ENCODE measurements at regions not wholly inside any gene's neighbourhood (a gene's known extent, or its start where the extent isn't known, plus 50 kb on each side); places are given as distances from the start of the nearest gene placed in this dataset.
A peak's percentile ranks its signal among the peaks of the same experiment; 100 is the strongest.

DNA sequence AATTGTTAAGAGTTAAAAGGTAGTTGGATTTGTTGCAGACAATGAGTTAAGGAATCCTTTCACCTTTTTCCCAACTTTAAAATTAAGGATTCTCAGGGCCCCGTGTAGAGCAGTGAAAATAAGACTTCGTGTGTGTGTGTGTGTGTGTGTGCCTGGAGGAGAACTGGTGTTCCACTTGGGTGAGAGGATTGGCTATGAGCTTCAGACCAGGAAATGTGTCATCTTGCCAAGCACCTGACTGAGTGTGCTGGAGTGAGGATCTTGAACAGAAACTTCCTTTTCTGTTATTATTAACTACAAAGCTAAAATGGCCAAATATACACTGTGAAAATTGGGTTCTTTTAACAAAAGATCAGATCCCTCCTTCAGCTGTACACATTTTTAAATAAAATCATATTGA lies 113.1 kb upstream of the VCX2 start:
- TF ChIP-seq, protein P1, sequence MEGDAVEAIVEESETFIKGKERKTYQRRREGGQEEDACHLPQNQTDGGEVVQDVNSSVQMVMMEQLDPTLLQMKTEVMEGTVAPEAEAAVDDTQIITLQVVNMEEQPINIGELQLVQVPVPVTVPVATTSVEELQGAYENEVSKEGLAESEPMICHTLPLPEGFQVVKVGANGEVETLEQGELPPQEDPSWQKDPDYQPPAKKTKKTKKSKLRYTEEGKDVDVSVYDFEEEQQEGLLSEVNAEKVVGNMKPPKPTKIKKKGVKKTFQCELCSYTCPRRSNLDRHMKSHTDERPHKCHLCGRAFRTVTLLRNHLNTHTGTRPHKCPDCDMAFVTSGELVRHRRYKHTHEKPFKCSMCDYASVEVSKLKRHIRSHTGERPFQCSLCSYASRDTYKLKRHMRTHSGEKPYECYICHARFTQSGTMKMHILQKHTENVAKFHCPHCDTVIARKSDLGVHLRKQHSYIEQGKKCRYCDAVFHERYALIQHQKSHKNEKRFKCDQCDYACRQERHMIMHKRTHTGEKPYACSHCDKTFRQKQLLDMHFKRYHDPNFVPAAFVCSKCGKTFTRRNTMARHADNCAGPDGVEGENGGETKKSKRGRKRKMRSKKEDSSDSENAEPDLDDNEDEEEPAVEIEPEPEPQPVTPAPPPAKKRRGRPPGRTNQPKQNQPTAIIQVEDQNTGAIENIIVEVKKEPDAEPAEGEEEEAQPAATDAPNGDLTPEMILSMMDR (IDR thresholded peaks at IDR 0.05) = no peak
- DNase-seq (ENCODE audit: low spot score) (no peak), ATAC-seq (ENCODE audit: low FRiP score) (no peak)

- TF ChIP-seq, protein P1 (IDR thresholded peaks at IDR 0.05) = no peak
- ATAC-seq (ENCODE audit: low FRiP score) (no peak), DNase-seq (ENCODE audit: low spot score) (no peak)
These were observed 117.5 kb upstream of the VCX2 start for GRCh38 chrX:8288590-8288989.

GRCh38 chrX:8289523-8289922 lies 118.5 kb upstream of the VCX2 start:
- DNase-seq (ENCODE audit: low spot score) = no peak
- TF ChIP-seq, protein P1 (IDR thresholded peaks at IDR 0.05) = no peak
- no peak for ATAC-seq (ENCODE audit: low FRiP score)

- DNase-seq (ENCODE audit: low spot score) = no peak
- no peak for ATAC-seq (ENCODE audit: low FRiP score)
- TF ChIP-seq, protein P1 (IDR thresholded peaks at IDR 0.05) = no peak
These were observed 126.7 kb upstream of the VCX2 start for GRCh38 chrX:8297766-8298165.

GRCh38 chrX:8304668-8305067 lies 133.6 kb upstream of the VCX2 start:
- TF ChIP-seq, protein P1 (IDR thresholded peaks at IDR 0.05) = no peak
- DNase-seq (ENCODE audit: low spot score) (no peak), ATAC-seq (ENCODE audit: low FRiP score) (peak; percentile 71)

DNA sequence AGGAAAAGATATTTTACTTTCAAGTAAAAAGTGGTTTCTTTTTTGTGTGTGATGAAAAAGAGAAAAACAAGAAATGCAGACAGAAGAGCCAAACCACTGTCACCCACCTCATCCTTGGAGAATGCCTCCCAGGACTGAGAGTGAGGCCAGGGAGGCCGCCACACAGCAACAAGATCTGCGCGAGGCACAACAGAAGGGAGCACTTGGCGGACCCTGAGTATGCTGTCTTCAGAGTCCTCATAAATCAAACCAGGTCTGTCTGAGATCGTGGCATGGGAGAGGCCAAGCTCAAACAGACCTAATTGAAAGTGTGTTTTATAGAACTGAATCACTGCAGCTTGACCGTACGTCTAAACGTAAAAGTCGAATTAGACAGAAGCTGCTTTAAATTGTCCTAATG lies 134.3 kb upstream of the VCX2 start:
- ATAC-seq (ENCODE audit: low FRiP score) (no peak), DNase-seq (ENCODE audit: low spot score) (no peak)
- TF ChIP-seq, protein P1 (IDR thresholded peaks at IDR 0.05) = no peak

- TF ChIP-seq, protein P1 (IDR thresholded peaks at IDR 0.05) = no peak
- no peak for ATAC-seq (ENCODE audit: low FRiP score)
- no peak for DNase-seq (ENCODE audit: low spot score)
These were observed 135.3 kb upstream of the VCX2 start for GRCh38 chrX:8306291-8306925.
